Choroid plexus epithelial cell (primary cell): ENCODE measurements at regions not wholly inside any gene's neighbourhood (a gene's known extent, or its start where the extent isn't known, plus 50 kb on each side); places are given as distances from the start of the nearest gene placed in this dataset.
"Not testable (repeated sequence)": the region's sequence is repeated elsewhere in the genome, so short reads cannot be mapped to it uniquely, and the experiment has no call there.

Source experiments
- DNase-seq: peaks from one replicate; pipeline ENCODE4 v3.0.0-alpha.2; 2010; ENCODE audit warnings: low read depth
- H3K4me3 ChIP-seq: 2 replicates; pipeline ENCODE4 v1.5.1; 2011; ENCODE audit warnings: low read depth, mild to moderate bottlenecking, control low read depth, low read length, moderate library complexity
- TF ChIP-seq, protein P1 (sequence below): conservative IDR thresholded peaks from 2 replicates; pipeline ENCODE4 v1.5.1; 2011; ENCODE audit warnings: low read depth, mild to moderate bottlenecking, control low read depth, inconsistent platforms, low read length, moderate library complexity

GRCh38 chr11:116037861-116038260 is 533.6 kb upstream of the CADM1 start:
- H3K4me3 ChIP-seq = no peak overlapping the region
- DNase-seq = no peak
- TF ChIP-seq, protein P1, sequence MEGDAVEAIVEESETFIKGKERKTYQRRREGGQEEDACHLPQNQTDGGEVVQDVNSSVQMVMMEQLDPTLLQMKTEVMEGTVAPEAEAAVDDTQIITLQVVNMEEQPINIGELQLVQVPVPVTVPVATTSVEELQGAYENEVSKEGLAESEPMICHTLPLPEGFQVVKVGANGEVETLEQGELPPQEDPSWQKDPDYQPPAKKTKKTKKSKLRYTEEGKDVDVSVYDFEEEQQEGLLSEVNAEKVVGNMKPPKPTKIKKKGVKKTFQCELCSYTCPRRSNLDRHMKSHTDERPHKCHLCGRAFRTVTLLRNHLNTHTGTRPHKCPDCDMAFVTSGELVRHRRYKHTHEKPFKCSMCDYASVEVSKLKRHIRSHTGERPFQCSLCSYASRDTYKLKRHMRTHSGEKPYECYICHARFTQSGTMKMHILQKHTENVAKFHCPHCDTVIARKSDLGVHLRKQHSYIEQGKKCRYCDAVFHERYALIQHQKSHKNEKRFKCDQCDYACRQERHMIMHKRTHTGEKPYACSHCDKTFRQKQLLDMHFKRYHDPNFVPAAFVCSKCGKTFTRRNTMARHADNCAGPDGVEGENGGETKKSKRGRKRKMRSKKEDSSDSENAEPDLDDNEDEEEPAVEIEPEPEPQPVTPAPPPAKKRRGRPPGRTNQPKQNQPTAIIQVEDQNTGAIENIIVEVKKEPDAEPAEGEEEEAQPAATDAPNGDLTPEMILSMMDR = no peak

GRCh38 chr11:116035977-116036376 is 531.8 kb upstream of the CADM1 start:
- TF ChIP-seq, protein P1 = no peak
- no peak for DNase-seq

GRCh38 chr11:116033931-116034553 is 529.8 kb upstream of the CADM1 start:
- TF ChIP-seq, protein P1 = no peak
- no peak for DNase-seq
- no peak overlapping the region for H3K4me3 ChIP-seq

More at GRCh38 chr11:116035977-116036376, 531.8 kb upstream of the CADM1 start:
- H3K4me3 ChIP-seq = no peak overlapping the region

- TF ChIP-seq, protein P1 = no peak
- DNase-seq = no peak
- no peak overlapping the region for H3K4me3 ChIP-seq
These were observed 526.6 kb upstream of the CADM1 start for GRCh38 chr11:116030697-116031331.

GRCh38 chr11:116028506-116028905 is 524.3 kb upstream of the CADM1 start:
- DNase-seq, H3K4me3 ChIP-seq: not testable (repeated sequence)

DNA sequence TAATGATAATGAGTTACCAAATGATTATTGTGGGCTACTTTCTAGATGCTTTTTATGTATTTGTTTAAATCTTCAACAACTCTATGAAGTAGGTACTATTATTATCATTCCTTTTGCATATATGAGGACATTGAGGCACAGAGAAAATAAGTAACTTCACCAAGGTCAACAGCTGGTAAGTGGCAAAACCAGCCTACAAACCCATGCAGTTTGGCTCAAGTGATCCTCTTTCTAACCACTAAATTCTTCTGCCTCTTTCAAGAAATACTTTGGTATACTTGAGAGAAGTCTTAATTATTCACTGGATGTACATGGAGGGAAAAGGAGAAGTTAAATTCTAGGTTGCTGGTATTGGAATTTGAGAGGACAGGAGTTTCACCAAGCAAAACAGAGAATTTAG is 495.2 kb upstream of the CADM1 start:
- TF ChIP-seq, protein P1 = no peak
- no peak for DNase-seq
- H3K4me3 ChIP-seq = no peak overlapping the region

- no peak for DNase-seq
- no peak overlapping the region for H3K4me3 ChIP-seq
- TF ChIP-seq, protein P1 = no peak
These were observed 492.6 kb upstream of the CADM1 start for GRCh38 chr11:115996808-115997188.
